EH (cell line): ENCODE measurements at regions not wholly inside any gene's neighbourhood (a gene's known extent, or its start where the extent isn't known, plus 50 kb on each side); places are given as distances from the start of the nearest gene placed in this dataset.
A peak's percentile ranks its signal among the peaks of the same experiment; 100 is the strongest.

ENCODE experiments used
- DNase-seq: peaks from one replicate; pipeline ENCODE4 v3.0.0-alpha.2; 2015; ENCODE audit warnings: low read depth

DNA sequence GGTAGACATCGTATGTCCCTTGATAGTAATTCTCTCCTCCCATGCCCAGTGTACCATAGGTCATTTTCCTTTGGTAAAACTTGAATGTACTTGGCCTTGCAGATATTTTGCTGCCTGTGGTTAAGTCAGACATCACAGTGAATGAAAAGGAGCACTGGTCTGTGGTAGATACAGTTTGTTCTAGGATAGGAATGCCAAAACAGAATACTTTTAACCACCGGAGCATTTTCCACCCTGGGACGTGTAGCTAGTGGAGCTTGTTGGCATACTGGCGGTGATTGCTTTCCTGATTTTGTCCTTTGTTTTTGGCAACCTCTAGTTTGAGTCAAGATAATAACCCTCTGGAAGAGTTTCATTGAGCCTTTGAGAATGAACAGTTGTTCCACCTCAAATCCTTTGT lies 92.0 kb upstream of the BMPER start:
- DNase-seq, result no peak

DNA sequence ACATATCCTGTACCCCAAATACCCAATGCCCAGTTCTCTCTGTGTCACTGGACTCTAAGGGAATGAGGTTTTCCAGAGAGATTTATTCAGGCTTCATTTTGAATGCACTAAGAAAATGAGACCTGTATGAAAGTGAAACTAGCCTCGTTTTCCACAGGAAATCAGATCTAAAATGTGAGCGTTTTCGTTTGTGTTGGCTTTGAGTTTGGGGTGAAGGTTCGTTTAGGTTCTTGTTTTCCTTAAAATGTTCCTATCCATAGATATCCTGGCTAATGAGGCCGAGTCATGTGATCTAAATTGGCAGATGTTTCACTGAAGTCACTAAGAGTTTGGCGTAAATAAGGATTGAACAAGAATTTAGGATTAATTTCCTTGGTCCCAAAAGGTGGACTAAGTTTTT lies 90.9 kb upstream of the BMPER start:
- DNase-seq, result no peak

DNA sequence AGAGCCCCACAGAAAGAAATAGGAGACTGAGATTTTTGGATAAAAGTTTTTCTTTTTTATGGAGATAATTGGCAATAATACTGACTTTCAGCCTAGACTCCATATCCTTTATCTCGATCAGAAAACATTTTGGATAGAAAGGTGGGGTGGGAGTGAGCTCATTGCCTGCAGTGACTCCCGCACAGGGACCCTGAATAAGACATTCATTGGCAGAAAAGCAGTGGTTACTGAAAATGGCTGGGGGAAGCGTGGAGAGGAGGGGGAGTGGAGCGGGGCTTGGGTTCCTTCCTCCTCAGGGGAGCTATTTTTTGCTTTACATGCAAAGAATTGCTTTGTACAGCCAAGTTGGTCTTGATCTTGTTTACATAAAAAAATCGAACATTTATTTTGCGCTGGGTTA lies 90.4 kb upstream of the BMPER start:
- DNase-seq, result no peak

- no peak for DNase-seq
Measured at GRCh38 chr7:33815336-33815735, 90.0 kb upstream of the BMPER start.

GRCh38 chr7:33816106-33816505 lies 89.2 kb upstream of the BMPER start:
- DNase-seq, result no peak

DNA sequence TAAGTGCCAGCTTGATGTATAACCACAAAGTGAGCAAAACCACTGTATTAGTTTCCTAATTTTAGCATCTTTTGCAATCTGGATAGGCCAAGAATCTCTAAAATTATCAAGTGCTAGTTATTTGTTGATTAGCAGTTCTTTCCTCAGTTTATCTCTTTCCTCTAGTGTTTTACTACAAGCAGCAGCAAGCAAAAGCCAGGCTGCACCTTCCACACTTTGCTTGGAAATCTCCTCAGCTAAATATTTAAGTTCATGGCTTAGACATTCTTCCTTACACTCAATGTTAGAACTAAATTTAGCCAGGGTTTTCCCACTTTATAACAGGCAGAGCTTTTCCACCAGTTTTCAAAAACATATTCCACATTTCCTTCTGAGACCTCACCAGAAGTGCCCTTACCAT lies 85.7 kb upstream of the BMPER start:
- DNase-seq, result no peak

- no peak for DNase-seq
Measured at GRCh38 chr7:33820206-33820605, 85.1 kb upstream of the BMPER start.

- peak; percentile 60 for DNase-seq
Measured at GRCh38 chr7:33821970-33822369, 83.4 kb upstream of the BMPER start.

GRCh38 chr7:33823913-33824312 lies 81.4 kb upstream of the BMPER start:
- DNase-seq, result no peak

- peak; percentile 77 for DNase-seq
Measured at GRCh38 chr7:33824911-33825459, 80.4 kb upstream of the BMPER start.

DNA sequence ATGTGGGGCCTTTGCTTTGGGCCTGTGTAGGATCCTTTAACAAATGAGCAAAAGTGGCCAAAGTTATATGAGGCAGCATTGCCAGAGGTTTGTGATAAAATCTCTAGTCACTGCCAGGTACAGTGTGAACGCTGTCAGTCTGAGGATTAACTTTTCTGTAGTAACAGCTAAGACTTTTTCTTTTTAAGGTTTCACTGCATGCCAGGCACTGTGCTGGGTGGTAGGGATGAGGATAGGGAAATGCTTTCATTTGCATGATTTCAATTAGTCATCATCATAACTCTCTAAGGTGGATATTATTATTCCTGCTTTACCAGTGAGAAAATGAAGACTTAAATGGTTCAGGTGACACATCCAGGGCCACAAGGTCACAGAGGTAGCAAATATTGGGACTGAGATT lies 79.7 kb upstream of the BMPER start:
- no peak for DNase-seq

GRCh38 chr7:33829536-33829935 lies 75.8 kb upstream of the BMPER start:
- no peak for DNase-seq

DNA sequence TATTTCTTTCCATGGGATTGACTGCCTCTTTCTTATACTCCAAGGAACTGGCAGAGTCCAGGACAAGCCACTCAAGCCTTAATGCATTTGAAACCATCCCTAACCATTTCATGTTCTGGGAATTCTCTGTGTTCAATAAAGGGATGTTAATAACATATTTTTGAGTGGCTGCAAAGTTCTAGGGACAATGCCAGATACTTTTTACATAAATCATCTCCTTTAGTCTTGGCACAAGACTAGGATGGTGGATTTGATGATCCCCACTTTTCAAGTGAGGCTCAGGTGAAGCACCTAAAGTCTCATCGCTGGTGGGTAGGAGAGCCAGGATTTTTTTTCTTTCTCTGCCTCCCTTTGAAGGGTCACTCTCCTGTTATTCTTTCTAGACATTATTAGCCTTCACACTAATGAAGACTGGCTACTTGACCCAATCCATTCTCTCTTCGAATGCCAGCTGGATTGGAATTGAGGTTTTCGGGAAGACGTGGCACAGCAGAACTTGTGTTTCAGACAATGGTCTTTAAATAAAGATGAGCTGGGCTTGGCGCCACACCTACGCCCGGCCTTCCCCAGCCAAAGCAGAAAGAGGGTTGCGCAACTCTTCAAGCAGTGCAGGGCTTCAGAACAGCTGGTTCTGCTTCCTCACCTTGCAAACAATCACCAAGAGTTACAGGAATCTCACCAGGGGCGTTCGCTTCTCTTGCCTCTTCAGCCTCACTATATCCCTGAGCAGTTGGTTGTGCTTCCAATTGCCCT lies 73.8 kb upstream of the BMPER start:
- DNase-seq, result peak; percentile 51

GRCh38 chr7:33832271-33832721 lies 73.0 kb upstream of the BMPER start:
- DNase-seq, result no peak

- DNase-seq, result no peak
Measured at GRCh38 chr7:33836797-33837355, 68.5 kb upstream of the BMPER start.

DNA sequence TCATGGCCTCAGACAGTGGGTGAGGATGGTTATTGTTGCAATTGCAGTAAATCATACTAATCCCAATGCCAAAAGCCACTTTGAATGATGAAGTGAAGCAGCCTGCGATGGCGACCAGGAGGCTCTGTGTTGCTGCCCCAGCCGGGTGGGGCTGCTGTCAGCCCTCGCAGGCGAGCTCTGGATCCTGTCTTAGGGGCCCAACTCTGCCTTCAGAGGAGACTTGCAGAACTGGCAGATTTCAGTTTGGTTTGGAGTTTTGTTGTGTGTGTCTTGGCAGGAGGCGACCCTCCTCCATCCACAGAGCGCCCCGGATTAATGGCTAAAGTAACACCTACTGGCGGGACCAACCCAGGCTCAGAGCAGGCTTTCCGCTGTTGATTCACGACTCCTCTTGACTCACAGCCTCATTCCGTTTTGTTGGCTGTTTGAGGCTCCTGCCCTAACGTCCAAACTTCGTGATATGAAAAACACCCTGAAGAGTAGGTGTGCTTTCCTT lies 67.9 kb upstream of the BMPER start:
- no peak for DNase-seq

GRCh38 chr7:33841031-33841430 lies 64.3 kb upstream of the BMPER start:
- DNase-seq, result no peak

GRCh38 chr7:33841705-33842129 lies 63.6 kb upstream of the BMPER start:
- DNase-seq, result peak; percentile 59

- DNase-seq, result no peak
Measured at GRCh38 chr7:33842150-33842549, 63.2 kb upstream of the BMPER start.

DNA sequence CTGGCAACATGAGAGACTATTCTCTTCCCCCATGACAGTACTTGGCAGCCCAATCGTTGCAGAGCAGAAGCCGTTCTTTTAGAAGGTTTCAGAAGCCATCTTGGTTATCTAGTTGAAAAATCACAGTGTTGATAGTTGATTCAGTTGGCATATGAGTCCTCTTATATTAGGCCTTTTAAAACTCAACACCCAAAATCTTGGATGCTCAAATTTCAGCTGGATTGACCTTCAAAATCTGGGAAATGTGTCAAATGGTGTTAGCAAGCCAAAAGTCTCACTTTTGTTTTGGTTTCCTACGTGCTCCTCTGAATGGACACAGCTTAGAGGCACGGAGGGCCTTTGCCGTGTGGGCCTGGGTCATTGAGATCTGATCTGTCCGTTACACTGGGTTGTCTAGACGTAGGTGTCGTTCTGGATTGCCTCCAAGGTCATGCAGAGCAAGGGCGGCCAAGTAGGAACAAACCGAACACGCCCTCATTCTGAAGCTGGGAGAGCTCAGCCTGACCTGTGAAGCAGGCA lies 59.3 kb upstream of the BMPER start:
- DNase-seq, result peak; percentile 48

DNA sequence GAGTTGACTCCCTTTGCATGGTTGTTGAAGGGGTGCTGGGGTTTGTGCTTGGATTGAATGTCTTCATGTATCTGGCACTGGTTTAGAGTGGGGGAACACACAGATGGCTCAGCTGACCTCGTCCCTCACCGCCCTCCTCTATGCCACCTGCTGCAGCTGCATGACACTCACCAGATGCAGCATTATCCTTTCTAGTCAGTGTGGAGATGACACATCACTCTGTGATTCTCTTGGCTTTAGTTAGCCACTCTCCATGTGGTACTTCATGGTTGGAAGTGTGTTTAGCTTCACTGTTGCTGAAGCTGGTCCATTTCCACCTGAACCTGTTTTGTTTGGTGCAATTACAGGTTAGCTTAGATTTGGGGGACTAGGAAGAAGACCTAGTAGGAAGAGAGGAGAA lies 56.3 kb upstream of the BMPER start:
- DNase-seq, result peak; percentile 59

DNA sequence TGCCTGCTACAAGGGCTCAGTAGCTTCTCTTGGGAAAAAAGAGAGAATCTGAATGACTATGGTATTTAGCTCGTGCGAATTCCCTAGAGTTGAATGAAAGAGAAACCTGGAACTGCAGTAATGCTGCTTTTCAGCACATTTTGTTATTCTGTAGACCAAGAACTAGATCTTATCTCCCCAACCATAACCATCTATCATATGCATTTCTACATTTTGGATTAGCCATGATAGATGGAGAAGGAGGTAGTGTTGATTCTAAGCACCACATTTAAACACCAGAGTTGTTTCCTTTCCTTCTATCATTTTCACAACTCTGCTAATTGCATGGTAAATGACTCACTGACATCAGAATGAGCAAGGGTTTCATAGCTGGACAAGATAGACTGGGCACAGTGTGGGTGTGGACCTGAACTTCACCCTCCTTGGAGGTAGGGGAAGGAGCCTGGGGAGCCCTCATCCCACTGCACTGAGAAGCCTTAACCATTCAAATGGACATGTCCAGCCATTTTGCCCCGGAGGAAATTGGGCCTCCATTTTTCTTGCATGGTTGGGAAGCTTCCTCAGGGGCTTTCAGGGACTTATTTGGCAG lies 55.3 kb upstream of the BMPER start:
- no peak for DNase-seq

- DNase-seq, result no peak
Measured at GRCh38 chr7:33850768-33851167, 54.6 kb upstream of the BMPER start.
